Astrocyte (in vitro differentiated cells and primary cell): ENCODE measurements at regions not wholly inside any gene's neighbourhood (a gene's known extent, or its start where the extent isn't known, plus 50 kb on each side); places are given as distances from the start of the nearest gene placed in this dataset.

Experiments used
- DNase-seq: peaks from one replicate; pipeline ENCODE4 v3.0.0-alpha.2; 2010; ENCODE audit warnings: low read depth
- FAIRE-seq: peaks from 2 replicates; lab custom pipeline; 2011; peaks lifted over from hg19 to GRCh38; lab: Jason Lieb, UNC
- H2AFZ ChIP-seq: 2 replicates; pipeline ENCODE4 v1.6.0; 2012; ENCODE audit warnings: low read depth, low read length, inconsistent platforms
- H3K27ac ChIP-seq: 2 replicates; pipeline ENCODE4 v1.5.1; 2011; ENCODE audit warnings: low read depth, low read length, inconsistent platforms
- H3K27me3 ChIP-seq: 2 replicates; pipeline ENCODE4 v1.6.0; 2011; ENCODE audit warnings: low read length, inconsistent platforms; ENCODE audit not compliant: insufficient read depth
- H3K36me3 ChIP-seq: 2 replicates; pipeline ENCODE4 v1.5.1; 2011; ENCODE audit warnings: low read length, inconsistent platforms; ENCODE audit not compliant: insufficient read depth
- H3K4me1 ChIP-seq: 2 replicates; pipeline ENCODE4 v1.5.1; 2011; ENCODE audit warnings: low read length, inconsistent platforms; ENCODE audit not compliant: insufficient read depth
- H3K4me2 ChIP-seq: 2 replicates; pipeline ENCODE4 v1.6.0; 2012; ENCODE audit warnings: low read length, inconsistent platforms
- H3K4me3 ChIP-seq: 2 replicates; pipeline ENCODE4 v1.5.1; 2011; ENCODE audit warnings: low read depth, mild to moderate bottlenecking, low read length, inconsistent platforms; ENCODE audit not compliant: insufficient read depth
- H3K79me2 ChIP-seq: 2 replicates; pipeline ENCODE4 v1.6.0; 2012; ENCODE audit warnings: mild to moderate bottlenecking, low read length, inconsistent platforms; ENCODE audit not compliant: insufficient read depth
- H3K9ac ChIP-seq: 2 replicates; pipeline ENCODE4 v1.6.0; 2012; ENCODE audit warnings: mild to moderate bottlenecking, low read length, inconsistent platforms
- H3K9me3 ChIP-seq: 2 replicates; pipeline ENCODE4 v1.5.1; 2012; ENCODE audit warnings: low read depth, mild to moderate bottlenecking, low read length, inconsistent platforms; ENCODE audit not compliant: insufficient read depth
- H4K20me1 ChIP-seq: 2 replicates; pipeline ENCODE4 v1.6.0; 2012; ENCODE audit warnings: low read length, inconsistent platforms; ENCODE audit not compliant: insufficient read depth
- H3K27ac Mint-ChIP-seq: one replicate; pipeline ENCODE4 v1.8.0; 2021; ENCODE audit warnings: mild to moderate bottlenecking, mixed read lengths; ENCODE audit not compliant: unreplicated experiment
- H3K27me3 Mint-ChIP-seq: one replicate; pipeline ENCODE4 v1.8.0; 2021; ENCODE audit warnings: low read depth, mixed read lengths; ENCODE audit not compliant: unreplicated experiment
- H3K36me3 Mint-ChIP-seq: one replicate; pipeline ENCODE4 v1.8.0; 2021; ENCODE audit warnings: low read depth, mixed read lengths; ENCODE audit not compliant: unreplicated experiment
- H3K4me1 Mint-ChIP-seq: one replicate; pipeline ENCODE4 v1.8.0; 2021; ENCODE audit warnings: low read depth, mixed read lengths; ENCODE audit not compliant: unreplicated experiment
- H3K4me3 Mint-ChIP-seq: one replicate; pipeline ENCODE4 v1.8.0; 2021; ENCODE audit warnings: mild to moderate bottlenecking, moderate library complexity, mixed read lengths; ENCODE audit not compliant: unreplicated experiment
- H3K9me3 Mint-ChIP-seq: one replicate; pipeline ENCODE4 v1.8.0; 2021; ENCODE audit warnings: mild to moderate bottlenecking, mixed read lengths; ENCODE audit not compliant: unreplicated experiment
- EZH2 ChIP-seq: IDR thresholded peaks from 2 replicates; pipeline ENCODE4 v1.6.1; 2012; ENCODE audit warnings: mild to moderate bottlenecking, low read length, inconsistent platforms; ENCODE audit not compliant: insufficient read depth
- TF ChIP-seq, protein P1 (sequence below): IDR thresholded peaks from 2 replicates; pipeline ENCODE4 v1.5.1; 2011; ENCODE audit warnings: low read depth, mild to moderate bottlenecking, inconsistent platforms, low read length, moderate library complexity; ENCODE audit not compliant: insufficient read depth

DNA sequence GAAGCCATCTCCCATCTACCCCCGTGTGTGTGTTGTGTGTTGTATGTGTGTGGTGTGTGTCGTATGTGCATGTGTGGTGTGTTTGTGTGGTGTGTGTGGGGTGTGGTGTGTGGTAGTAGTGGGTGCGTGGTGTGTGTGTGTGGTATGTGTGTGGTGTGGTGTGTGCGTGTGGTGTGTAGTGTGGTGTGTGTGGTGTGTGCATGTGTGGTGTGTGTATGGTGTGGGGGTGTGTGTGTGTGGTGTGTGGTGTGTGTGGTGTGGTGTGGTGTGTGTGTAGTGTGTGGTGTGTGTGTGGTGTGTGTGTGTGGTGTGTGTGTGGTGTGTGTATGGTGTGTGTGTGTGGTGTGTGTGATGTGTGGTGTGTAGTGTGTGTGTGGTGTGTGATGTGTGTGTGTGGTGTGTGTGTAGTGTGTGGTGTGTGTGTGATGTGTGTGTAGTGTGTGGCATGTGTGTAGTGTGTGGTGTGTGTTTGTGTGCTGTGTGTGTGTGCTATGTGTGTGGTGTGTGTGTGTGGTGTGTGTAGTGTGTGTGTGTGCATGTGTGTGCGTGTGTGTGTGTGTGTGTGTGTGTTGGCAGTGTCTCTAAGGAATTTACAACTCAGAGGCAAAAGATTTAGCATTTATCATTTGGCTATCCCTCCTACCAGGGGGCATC, 156.3 kb upstream of the TMEM108 start:
- Mint-ChIP-seq H3K4me1 (no peaks in the 10 kb centered on the region), H3K9me3 (no peaks in the 10 kb centered on the region), H3K27ac (no peak overlapping the region), H3K27me3 (peaks cover 2% of the 10 kb centered on the region), H3K36me3 (no peaks in the 10 kb centered on the region), H3K4me3 (no peak overlapping the region)
- Histone ChIP-seq H3K36me3 (no peaks in the 10 kb centered on the region), H2AFZ (no peak overlapping the region), H3K79me2 (no peaks in the 10 kb centered on the region), H3K9ac (no peak overlapping the region), H3K4me2 (no peak overlapping the region), H4K20me1 (no peaks in the 10 kb centered on the region), H3K4me3 (no peak overlapping the region), H3K27ac (no peak overlapping the region), H3K27me3 (no peaks in the 10 kb centered on the region), H3K4me1 (no peaks in the 10 kb centered on the region), H3K9me3 (no peaks in the 10 kb centered on the region)
- DNase-seq = no peak
- TF ChIP-seq, protein P1, sequence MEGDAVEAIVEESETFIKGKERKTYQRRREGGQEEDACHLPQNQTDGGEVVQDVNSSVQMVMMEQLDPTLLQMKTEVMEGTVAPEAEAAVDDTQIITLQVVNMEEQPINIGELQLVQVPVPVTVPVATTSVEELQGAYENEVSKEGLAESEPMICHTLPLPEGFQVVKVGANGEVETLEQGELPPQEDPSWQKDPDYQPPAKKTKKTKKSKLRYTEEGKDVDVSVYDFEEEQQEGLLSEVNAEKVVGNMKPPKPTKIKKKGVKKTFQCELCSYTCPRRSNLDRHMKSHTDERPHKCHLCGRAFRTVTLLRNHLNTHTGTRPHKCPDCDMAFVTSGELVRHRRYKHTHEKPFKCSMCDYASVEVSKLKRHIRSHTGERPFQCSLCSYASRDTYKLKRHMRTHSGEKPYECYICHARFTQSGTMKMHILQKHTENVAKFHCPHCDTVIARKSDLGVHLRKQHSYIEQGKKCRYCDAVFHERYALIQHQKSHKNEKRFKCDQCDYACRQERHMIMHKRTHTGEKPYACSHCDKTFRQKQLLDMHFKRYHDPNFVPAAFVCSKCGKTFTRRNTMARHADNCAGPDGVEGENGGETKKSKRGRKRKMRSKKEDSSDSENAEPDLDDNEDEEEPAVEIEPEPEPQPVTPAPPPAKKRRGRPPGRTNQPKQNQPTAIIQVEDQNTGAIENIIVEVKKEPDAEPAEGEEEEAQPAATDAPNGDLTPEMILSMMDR = no peak
- no peak for TF ChIP-seq EZH2
- FAIRE-seq = peak; percentile 83

DNA sequence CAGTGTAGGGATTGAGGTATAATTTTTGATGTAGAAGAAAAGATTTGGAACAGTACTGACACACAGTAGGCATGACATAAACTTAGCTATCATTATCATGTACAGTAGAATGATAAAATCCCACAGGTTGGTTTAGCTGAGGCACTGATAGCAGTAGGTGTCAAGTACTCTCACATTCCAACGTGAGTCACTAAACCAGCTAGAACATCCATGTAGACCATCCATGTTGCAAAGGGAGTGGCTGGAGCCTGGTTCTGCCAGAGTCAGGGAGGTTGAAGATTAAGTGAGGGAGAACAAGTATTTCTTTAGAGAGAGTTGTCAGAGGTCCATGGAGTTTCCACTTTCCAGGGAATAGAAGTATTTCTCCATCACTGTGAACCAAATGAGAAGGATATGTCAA, 157.2 kb upstream of the TMEM108 start:
- H3K4me1 ChIP-seq = no peaks in the 10 kb centered on the region
- Mint-ChIP-seq H3K27ac (no peak overlapping the region), H3K4me3 (no peak overlapping the region), H3K36me3 (no peaks in the 10 kb centered on the region), H3K4me1 (peaks cover 3% of the 10 kb centered on the region), H3K27me3 (peaks cover 5% of the 10 kb centered on the region), H3K9me3 (no peaks in the 10 kb centered on the region)
- H3K27ac ChIP-seq = no peak overlapping the region
- no peak overlapping the region for H2AFZ ChIP-seq
- no peaks in the 10 kb centered on the region for H3K9me3 ChIP-seq
- FAIRE-seq (no peak), DNase-seq (no peak)
- no peaks in the 10 kb centered on the region for H4K20me1 ChIP-seq
- no peaks in the 10 kb centered on the region for H3K27me3 ChIP-seq
- no peak for TF ChIP-seq EZH2
- H3K79me2 ChIP-seq = no peaks in the 10 kb centered on the region
- H3K36me3 ChIP-seq = no peaks in the 10 kb centered on the region
- H3K4me3 ChIP-seq = no peak overlapping the region
- H3K4me2 ChIP-seq = no peak overlapping the region
- no peak overlapping the region for H3K9ac ChIP-seq

DNA sequence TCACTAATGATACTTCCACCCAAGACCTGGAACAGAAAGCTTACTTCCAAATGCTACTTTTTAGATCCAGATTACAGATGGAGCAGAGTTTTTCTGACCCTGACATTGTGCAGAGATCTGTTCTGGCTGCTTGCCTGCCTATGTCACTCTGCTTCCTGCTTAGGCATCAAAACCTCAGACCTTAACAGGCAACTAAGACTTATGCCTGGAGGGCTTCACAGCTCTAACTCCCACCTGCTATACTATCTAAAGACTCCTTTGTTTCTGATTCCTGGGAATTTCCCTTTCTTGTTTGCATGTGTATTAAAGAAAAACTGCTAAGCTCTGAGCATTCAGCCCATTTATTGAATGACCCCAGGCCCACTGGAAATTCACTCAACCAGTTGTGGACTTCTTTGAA, 157.4 kb upstream of the NPHP3 start:
- no peaks in the 10 kb centered on the region for H3K27me3 ChIP-seq
- DNase-seq (no peak), FAIRE-seq (no peak)
- no peaks in the 10 kb centered on the region for H3K36me3 ChIP-seq
- peaks cover 3% of the 10 kb centered on the region for H3K27me3 Mint-ChIP-seq
- no peak for TF ChIP-seq EZH2
- TF ChIP-seq, protein P1 = no peak
- no peaks in the 10 kb centered on the region for H3K9me3 ChIP-seq
- no peak overlapping the region for H2AFZ ChIP-seq
- H3K36me3 Mint-ChIP-seq = no peaks in the 10 kb centered on the region
- H3K4me3 Mint-ChIP-seq = no peak overlapping the region
- H3K27ac ChIP-seq = no peak overlapping the region
- peaks cover 4% of the 10 kb centered on the region for H3K4me1 Mint-ChIP-seq
- H3K27ac Mint-ChIP-seq = no peak overlapping the region
- H3K79me2 ChIP-seq = no peaks in the 10 kb centered on the region
- no peak overlapping the region for H3K9ac ChIP-seq
- H3K4me1 ChIP-seq = no peaks in the 10 kb centered on the region
- no peaks in the 10 kb centered on the region for H4K20me1 ChIP-seq
- no peaks in the 10 kb centered on the region for H3K9me3 Mint-ChIP-seq
- no peak overlapping the region for H3K4me3 ChIP-seq
- H3K4me2 ChIP-seq = no peak overlapping the region
